ENCODE measurements at regions not wholly inside any gene's neighbourhood (a gene's known extent, or its start where the extent isn't known, plus 50 kb on each side); places are given as distances from the start of the nearest gene placed in this dataset.
"Not testable (repeated sequence)": the region's sequence is repeated elsewhere in the genome, so short reads cannot be mapped to it uniquely, and the experiment has no call there.

GRCh38 chrX:63050225-63050624 is 300.9 kb downstream of the SPIN4 start:
- DNase-seq (ENCODE audit: low spot score): no peak
- Mint-ChIP-seq H3K27me3 (ENCODE audit: unreplicated experiment) (no peaks in the 10 kb centered on the region), H3K4me3 (ENCODE audit: unreplicated experiment) (no peak overlapping the region), H3K4me1 (ENCODE audit: unreplicated experiment) (no peaks in the 10 kb centered on the region), H3K27ac (ENCODE audit: unreplicated experiment) (no peak overlapping the region), H3K36me3 (ENCODE audit: low read depth, unreplicated experiment) (no peaks in the 10 kb centered on the region), H3K9me3 (ENCODE audit: unreplicated experiment) (no peaks in the 10 kb centered on the region)
- TF ChIP-seq CTCF (IDR thresholded peaks at IDR 0.05; ENCODE audit: unreplicated experiment): no peak

GRCh38 chrX:63032811-63033210 is 318.3 kb downstream of the SPIN4 start:
- H3K9me3 Mint-ChIP-seq (ENCODE audit: unreplicated experiment): peaks cover 8% of the 10 kb centered on the region
- no peak for TF ChIP-seq CTCF (IDR thresholded peaks at IDR 0.05; ENCODE audit: unreplicated experiment)
- no peak overlapping the region for H3K27ac Mint-ChIP-seq (ENCODE audit: unreplicated experiment)
- no peaks in the 10 kb centered on the region for H3K4me1 Mint-ChIP-seq (ENCODE audit: unreplicated experiment)
- no peak overlapping the region for H3K4me3 Mint-ChIP-seq (ENCODE audit: unreplicated experiment)
- no peaks in the 10 kb centered on the region for H3K27me3 Mint-ChIP-seq (ENCODE audit: unreplicated experiment)
- no peaks in the 10 kb centered on the region for H3K36me3 Mint-ChIP-seq (ENCODE audit: low read depth, unreplicated experiment)
- no peak for DNase-seq (ENCODE audit: low spot score)

- H3K27ac Mint-ChIP-seq (ENCODE audit: unreplicated experiment): no peak overlapping the region
- no peak for DNase-seq (ENCODE audit: low spot score)
- no peak for TF ChIP-seq CTCF (IDR thresholded peaks at IDR 0.05; ENCODE audit: unreplicated experiment)
- H3K9me3 Mint-ChIP-seq (ENCODE audit: unreplicated experiment): peaks cover 12% of the 10 kb centered on the region
- no peak overlapping the region for H3K4me3 Mint-ChIP-seq (ENCODE audit: unreplicated experiment)
- H3K27me3 Mint-ChIP-seq (ENCODE audit: unreplicated experiment): no peaks in the 10 kb centered on the region
- no peaks in the 10 kb centered on the region for H3K4me1 Mint-ChIP-seq (ENCODE audit: unreplicated experiment)
- H3K36me3 Mint-ChIP-seq (ENCODE audit: low read depth, unreplicated experiment): no peaks in the 10 kb centered on the region
These were observed 337.6 kb downstream of the SPIN4 start for GRCh38 chrX:63013549-63013948.

- Mint-ChIP-seq H3K4me1 (ENCODE audit: unreplicated experiment) (no peaks in the 10 kb centered on the region), H3K27ac (ENCODE audit: unreplicated experiment) (no peak overlapping the region), H3K9me3 (ENCODE audit: unreplicated experiment) (peaks cover 12% of the 10 kb centered on the region), H3K27me3 (ENCODE audit: unreplicated experiment) (no peaks in the 10 kb centered on the region), H3K36me3 (ENCODE audit: low read depth, unreplicated experiment) (no peaks in the 10 kb centered on the region), H3K4me3 (ENCODE audit: unreplicated experiment) (no peak overlapping the region)
- no peak for DNase-seq (ENCODE audit: low spot score)
- TF ChIP-seq CTCF (IDR thresholded peaks at IDR 0.05; ENCODE audit: unreplicated experiment): no peak
These were observed 338.6 kb downstream of the SPIN4 start for GRCh38 chrX:63012574-63012973.

GRCh38 chrX:63000196-63000595 is 350.9 kb downstream of the SPIN4 start:
- H3K4me3 Mint-ChIP-seq (ENCODE audit: unreplicated experiment); H3K27me3 Mint-ChIP-seq (ENCODE audit: unreplicated experiment); H3K9me3 Mint-ChIP-seq (ENCODE audit: unreplicated experiment): not testable (repeated sequence)

More at GRCh38 chrX:63000196-63000595, 350.9 kb downstream of the SPIN4 start:
- H3K27ac Mint-ChIP-seq (ENCODE audit: unreplicated experiment); DNase-seq (ENCODE audit: low spot score); H3K4me1 Mint-ChIP-seq (ENCODE audit: unreplicated experiment); H3K36me3 Mint-ChIP-seq (ENCODE audit: low read depth, unreplicated experiment): not testable (repeated sequence)
